ENCODE measurements at regions not wholly inside any gene's neighbourhood (a gene's known extent, or its start where the extent isn't known, plus 50 kb on each side); places are given as distances from the start of the nearest gene placed in this dataset.

DNA sequence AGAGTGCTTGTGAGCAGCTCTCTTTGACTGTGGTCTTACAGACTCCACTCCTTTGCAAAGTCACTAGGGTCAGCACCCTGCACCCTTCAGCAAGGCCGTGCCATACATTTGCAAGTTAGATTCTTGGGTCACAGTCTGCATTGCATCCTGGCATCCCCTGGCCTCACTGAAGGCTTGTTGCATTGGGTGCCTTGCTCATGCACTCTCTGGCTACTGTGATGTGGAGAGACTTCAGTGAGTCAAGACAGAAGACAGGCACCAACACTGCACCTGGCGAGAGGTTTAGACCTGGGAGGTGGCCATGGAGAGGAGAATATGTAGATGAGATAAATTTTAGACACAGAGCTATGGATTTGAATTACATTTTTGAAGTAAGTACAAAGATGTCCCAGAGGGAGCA, 146.4 kb upstream of the COPS8 start:
- DNase-seq (ENCODE audit: low read depth in 3 of 3, low spot score in 2 of 3), result no peak

DNA sequence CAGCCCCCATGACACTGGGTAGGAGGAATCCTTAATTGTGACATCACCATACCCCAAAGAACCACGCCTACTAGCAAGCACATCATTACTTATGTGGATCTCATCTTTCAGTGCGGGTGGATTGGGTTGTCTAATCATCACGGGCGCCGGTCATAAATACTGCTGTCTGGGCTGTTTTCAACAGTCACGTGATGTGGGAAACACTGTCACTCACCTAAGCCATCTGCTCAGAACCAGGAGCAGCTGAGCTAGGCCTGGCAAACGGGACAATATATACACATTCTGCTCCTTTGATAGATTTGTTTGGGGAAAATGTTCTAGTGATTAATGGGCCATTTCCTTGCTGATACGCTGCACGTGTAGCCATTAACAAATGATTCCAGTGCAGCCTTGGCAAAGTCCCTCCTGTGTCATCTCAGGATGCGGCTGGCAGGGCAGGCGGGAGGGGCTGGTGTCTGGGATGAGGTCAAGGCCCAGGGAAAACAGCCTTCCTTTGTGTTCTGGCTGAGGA, 145.9 kb upstream of the COPS8 start:
- peak; percentile 42 to 47 (median 45) for DNase-seq (ENCODE audit: low read depth in 3 of 3, low spot score in 2 of 3)

DNA sequence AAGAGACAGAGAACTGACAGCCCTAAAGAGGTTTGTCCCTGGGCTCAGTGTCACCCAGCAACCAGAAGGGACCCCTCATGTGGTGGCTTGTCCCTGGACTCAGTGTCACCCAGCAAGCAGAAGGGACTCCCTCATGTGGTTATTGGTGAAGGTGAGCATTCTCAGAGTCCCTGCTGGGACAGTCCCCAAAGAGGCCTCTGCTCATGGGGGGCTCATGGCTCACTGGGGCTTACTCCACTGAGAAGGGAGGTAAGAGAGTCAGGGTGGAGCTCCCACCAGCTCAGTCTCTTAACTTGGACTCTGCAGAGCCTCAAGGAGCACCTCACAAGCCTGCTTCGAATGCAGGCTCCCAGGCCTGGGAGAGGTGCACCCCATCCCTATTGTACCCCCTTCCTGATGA, 145.2 kb upstream of the COPS8 start:
- no peak for DNase-seq (ENCODE audit: low read depth in 3 of 3, low spot score in 2 of 3)

DNA sequence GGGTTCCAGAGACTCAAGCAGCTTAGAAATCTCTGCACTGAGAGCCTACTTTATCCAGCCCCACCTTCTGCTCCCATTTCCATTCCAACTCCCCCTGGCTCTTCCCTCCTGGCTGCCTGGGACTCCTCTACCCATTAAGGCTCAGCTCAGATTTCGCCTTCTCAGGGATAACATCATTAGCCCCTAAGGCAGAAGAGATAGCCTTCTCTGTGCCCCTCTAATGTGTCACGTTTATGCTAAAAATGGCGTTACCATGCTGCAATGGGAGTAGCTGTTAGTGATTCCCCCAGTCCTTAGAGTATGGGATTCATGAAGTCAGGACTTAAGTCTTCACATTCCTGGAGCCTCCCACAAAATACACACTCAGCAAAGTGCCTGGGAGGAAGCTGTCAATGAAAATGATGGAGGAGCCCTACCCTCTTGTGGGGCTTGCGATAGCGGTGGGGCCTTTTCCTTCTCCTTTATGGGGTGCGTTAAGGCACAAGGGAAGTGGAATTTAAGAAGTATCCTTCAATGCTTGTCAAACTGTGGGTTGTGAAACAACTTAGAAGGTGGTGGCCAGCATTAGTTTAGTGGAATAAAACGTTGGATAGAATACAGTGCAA, 144.7 kb upstream of the COPS8 start:
- DNase-seq (ENCODE audit: low read depth in 3 of 3, low spot score in 2 of 3), result no peak

DNA sequence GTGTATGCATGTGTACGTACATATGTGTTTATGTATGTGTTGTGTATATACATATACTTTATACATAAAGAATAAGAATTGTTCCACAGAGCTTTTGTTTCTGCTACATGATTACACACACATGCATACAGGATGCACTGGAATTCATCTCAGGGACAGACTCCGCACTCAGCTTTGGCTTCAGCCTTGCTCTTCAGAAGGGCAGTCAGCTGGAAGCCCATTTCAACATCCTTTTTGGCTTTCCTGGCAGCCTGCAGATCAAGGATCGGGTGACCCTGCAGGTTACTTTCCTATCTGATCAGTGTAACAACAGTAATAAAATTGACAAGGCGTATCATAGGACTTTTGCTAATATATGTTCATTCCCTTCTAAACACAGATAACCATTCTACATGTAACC, 144.1 kb upstream of the COPS8 start:
- DNase-seq (ENCODE audit: low read depth in 3 of 3, low spot score in 2 of 3), result no peak

DNA sequence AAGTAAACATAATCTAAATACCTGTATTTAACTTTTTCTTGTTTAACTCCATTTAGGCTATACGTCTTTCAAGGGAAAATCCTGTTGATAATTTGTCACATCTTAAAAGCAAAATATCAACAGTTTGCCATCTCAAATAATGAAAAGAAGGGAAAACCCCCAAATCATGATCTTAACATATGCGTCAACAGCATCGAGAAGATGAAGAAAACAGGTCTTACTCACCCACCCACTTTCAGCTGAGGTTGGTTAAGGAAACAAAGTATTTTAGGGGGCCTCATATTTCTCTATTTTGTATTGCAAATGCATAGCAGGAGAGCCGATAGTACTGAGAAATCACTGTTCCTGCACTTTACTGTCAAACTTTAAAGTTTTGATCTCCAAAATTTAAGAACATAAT, 143.1 kb upstream of the COPS8 start:
- no peak for DNase-seq (ENCODE audit: low read depth in 3 of 3, low spot score in 2 of 3)

DNA sequence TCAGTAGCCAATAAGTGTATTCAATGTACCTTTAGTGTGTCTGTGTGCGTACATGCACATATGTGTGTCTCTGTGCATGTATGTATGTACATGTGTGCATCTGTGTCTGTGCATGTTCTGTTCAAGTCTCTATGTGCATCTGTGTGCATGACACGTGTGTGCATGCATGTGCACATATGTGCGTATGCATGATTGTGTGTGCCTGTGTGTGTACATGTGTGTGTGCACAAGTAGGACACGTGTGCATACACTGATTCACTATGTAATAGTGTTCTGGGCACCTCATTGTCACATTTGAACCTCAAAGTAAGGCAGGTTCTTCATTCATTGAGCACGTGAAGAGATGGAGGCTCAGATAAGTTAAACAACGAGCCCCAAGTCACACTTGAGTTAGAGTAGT, 142.6 kb upstream of the COPS8 start:
- no peak for DNase-seq (ENCODE audit: low read depth in 3 of 3, low spot score in 2 of 3)

DNA sequence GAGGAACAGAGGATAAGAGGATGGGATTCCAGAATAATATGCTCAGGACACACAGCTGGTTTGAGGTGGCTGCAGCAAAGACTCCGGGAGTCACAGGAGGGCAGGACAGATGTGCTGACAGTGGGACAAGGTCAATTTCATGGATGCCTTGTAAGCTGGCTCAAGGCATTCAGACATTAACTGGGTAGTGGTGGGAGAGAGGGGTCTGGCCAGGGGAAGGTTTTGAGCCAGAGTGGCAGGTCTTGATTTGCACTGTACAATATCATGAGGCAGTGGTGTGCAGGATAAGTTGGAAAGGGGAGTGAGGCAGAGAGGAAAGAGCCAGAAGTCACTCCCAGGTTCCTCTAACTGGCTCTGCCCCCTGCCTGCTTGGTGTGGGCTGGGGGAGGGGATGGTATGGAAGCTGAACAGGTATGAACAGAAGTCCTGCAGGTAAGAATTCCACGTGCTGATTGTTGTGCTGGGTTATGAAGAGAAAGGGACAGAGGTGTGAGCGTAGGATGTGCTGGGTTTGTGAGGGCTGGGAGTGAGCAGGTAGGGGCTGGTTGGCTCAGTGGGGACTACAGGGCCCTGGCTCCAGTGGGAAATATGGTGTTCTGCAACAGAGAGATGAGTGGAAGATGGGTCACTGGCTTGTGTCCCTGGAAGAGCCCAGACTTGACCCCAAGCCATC, 141.7 kb upstream of the COPS8 start:
- no peak for DNase-seq (ENCODE audit: low read depth in 3 of 3, low spot score in 2 of 3)

DNA sequence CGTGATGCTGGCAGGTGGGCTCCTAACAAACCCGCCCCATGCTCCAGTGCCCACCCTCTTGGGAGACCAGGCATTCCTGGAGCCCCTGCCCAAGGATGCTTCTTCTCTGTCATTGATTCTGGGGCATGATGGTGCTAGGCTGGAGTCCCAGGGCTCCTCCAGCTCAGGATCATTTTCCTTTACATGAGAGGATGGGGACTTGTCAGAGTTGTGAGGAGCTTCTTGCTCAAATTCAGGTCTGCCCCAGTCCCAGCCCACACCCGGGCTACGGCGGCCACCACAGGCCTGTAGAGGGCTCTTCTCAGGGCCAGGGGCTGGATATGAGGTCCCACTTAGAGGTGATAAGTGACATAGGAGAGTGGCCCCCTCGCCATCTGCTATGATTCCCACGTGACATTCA, 141.1 kb upstream of the COPS8 start:
- DNase-seq (ENCODE audit: low read depth in 3 of 3, low spot score in 2 of 3), result no peak

DNA sequence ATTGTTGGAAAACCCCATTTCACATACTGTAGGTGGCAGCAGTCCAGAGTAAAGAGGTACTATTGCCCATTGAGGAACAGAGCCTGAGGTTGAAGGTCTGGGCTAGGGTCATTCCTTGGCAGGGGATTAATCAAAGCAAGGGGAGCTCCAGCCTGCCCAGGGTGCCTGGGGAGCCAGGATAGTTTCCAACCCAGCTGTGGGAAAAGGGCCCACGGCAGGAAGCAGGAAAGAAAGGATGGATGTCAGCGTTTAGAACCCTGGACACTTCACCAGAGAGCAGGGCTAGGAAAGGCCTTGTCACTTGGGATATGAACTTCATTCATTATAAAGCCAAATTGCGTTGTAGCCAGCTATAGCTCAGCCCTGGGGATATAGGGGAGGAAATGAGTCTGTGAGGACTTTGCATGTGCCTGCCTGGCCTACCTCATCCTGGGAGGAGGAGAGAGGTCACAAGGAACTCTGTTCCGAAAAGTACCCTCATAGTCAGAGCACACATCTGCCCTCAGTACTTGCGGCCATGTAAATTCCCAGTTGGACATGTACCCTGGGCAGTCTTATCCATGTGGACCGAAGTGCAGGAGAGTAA, 140.2 kb upstream of the COPS8 start:
- DNase-seq (ENCODE audit: low read depth in 3 of 3, low spot score in 2 of 3), result no peak

DNA sequence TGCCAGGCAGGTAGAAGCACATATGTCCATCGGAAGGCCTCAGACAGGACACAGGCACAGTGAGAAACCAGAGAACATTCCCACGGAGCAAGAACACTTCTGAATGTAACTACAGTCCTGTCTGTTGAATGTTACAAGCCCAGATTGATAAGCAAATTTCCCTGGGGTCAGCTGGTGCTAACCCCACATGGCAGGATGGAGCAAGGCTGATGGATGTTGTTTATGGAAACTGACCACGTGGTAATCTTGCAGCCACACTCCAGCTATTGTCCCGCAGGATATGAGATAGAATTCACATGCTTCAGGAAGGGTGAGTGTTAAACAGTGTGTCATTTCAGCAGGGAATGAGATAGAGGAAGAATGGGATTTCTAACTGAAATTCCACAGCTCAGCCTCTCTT, 138.8 kb upstream of the COPS8 start:
- no peak for DNase-seq (ENCODE audit: low read depth in 3 of 3, low spot score in 2 of 3)

DNA sequence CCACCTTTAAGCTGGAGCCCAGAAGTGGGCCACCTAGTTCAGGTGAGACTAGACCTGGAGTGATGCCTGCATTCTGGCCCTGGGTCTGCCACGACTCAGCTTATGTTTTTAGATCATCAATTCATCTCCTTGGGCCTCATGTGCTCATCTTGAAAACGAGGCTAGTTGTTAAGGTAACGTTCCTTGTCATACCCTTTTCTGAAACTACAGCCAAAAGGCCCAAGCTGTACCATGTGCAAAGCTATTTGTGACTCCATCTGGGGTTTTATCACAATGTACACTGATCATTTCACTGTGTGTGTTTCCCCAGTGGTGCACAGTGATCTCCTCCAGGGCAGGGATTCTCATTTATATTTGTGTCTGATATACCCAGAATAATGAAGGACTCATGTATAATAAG, 138.4 kb upstream of the COPS8 start:
- no peak for DNase-seq (ENCODE audit: low read depth in 3 of 3, low spot score in 2 of 3)

DNA sequence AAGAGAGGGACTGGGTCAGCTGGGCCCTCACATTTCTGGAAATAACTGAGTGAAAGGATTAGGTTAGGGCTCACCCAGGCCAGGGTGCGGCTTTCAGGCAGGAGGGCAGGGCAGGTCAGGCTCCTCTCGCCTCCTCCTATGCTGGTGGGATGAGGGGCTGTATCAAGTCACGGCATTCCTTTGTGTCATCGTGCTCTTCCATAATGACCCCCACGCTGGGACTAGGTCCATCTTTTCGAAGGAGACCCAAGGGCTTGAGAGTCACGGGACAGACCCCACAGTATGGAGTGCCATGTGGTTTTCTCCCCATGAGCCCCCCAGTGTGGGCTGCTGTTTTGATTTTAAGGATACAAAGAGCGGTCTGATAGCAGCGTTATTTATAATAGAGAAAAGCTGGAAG, 137.8 kb upstream of the COPS8 start:
- no peak for DNase-seq (ENCODE audit: low read depth in 3 of 3, low spot score in 2 of 3)

DNA sequence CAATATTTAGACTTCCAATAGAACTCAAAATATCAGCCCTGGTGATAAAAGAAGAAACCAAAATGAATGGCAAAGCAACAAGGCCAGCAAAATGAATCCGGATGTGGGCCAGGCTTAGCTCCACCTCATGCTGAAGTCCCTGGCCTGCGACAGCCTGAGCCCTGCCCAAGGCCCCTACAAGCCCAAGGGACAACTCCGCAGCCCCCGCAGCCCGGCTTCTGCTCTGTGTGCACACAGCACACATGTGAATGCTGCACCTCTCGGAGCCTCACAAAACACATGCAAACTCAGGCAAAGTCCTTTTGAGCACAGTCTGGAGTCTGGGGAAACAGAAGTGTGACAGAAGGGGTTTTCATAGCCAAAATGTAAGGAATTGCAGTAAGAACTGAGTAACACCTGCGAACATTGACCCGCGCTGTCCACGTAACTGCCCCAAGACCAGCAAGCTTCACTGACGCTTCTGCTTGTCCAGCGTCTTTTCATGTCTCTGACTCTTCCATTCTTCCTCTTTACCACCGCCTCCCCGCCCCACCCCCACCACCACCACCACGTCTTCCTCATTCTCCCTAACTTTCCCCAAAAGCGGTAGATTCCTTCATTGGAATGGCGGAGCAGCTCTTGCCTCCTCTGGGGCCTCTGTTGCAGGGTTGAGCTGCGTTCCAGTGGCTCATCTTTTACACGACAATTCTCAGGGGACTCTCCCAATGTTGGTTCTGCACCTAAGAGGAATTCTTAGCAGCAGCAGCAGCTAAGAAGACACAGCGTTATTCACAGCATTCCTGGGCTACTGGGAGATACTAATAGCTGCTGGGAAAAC, 136.4 kb upstream of the COPS8 start:
- no peak for DNase-seq (ENCODE audit: low read depth in 3 of 3, low spot score in 2 of 3)

DNA sequence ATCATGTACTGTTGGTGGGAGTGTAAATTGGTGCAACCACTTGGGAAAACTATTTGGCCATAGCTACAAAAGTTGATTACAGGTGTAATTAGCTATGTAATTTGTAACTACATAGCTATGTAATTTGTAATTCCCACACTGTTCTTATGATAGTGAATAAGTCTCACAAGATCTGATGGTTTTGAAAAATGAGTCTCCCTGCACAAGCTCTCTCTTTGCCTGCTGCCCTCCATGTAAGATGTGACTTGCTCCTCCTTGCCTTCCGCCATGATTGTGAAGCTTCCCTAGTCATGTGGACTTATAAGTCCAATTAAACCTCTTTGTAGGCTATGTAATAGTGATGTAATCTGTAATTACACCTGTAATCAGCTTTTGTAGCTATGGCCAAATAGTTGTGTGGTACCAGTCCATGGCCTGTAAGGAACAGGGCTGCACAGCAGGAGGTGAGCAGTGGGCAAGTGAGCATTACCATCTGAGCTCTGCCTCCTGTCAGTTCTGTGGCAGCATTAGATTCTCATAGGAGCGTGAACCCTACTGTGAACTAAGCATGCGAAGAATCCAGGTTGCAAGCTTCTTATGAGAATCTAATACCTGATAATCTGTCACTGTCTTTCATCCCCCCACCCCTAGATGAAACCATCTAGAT, 133.7 kb upstream of the COPS8 start:
- no peak for DNase-seq (ENCODE audit: low read depth in 3 of 3, low spot score in 2 of 3)

DNA sequence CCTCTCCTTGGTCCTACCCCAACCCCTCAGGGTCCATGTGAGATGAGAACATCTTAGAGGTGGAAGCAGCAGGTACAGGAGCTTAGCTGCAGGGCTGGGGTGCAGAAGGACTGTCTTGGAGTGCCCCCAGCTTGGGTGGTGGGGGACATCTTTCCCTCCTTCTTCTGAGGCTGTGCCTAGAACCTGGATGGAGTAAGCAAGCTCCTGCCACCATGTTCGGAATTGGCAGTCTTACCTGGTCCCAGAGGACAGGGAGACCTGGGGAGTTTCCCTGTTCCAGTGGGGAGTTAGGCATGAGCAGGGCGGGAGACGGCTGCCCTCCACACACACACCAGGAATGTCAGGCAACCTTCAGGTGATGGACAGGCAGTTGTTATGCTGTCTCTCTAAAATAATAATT, 131.0 kb upstream of the COPS8 start:
- DNase-seq (ENCODE audit: low read depth in 3 of 3, low spot score in 2 of 3), result no peak

DNA sequence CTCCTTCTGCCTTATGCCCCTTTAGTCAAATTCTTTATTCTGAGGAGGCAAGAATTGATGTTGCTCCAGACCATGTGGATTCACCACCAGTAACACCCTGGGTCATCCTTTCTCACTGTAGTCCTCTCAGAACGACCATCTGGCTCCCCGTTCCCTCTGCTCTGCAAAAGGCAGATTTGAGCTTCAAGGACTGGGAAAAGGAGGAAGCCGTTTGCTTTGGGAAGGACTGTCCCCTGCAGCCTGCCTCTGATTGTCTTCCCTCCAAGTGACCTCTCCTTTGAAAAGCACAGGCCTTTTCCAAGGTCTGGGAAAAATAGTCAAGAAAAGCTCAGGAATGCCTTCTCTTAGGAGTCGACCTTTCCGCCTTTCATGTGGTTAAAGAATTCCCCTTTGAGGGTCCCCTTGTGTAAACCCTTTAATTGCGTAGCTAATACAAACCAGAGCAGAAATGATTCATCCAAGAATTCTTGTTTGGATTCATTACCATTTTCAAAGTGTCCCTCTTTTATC, 130.1 kb upstream of the COPS8 start:
- no peak for DNase-seq (ENCODE audit: low read depth in 3 of 3, low spot score in 2 of 3)

DNA sequence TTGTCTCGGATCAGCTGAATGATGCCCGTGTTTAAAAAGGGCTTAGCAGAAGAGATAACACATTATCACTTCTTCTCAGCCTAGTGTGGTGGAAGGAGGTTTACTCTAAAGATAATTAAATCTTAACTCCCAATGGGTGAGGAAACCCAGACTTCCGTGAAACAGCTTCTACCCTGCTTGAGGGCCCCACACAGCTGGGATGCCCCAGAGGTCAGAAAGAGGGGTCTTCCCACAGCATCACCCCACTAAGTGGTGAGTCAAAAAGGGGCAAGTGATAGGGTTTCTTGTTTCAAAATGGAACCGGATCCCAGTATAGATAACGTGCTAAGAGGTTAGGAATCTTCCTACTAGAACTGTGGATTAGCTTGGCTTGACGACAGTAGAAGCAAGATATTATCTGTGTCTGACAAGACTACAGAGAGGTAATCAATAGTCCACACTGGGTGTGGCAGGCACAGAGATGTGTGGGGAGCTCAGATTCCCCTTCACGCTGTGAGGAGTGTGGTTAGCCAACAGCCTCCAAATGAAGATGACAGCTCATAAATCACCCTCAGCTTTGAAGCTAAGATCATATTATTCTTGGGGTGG, 129.6 kb upstream of the COPS8 start:
- no peak for DNase-seq (ENCODE audit: low read depth in 3 of 3, low spot score in 2 of 3)

DNA sequence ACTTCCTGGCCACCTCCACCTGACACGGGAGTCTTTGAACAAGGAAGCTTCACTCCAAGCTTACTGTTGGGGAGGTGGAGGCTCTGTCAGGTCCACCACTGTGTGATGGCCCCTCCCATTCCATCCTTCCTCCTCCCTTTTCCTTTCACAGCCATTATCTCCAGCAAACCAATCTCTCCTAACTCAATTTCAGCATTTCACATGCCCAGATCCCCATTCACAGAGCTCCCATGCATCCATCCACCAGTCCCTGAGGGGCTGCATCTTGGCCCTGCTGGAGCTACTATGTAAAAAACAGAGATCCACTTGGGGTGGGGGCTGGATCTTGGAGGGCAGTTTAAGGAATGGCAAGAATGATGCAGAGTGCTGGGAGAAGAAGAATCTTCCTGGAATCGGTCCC, 129.0 kb upstream of the COPS8 start:
- DNase-seq (ENCODE audit: low read depth in 3 of 3, low spot score in 2 of 3), result no peak

DNA sequence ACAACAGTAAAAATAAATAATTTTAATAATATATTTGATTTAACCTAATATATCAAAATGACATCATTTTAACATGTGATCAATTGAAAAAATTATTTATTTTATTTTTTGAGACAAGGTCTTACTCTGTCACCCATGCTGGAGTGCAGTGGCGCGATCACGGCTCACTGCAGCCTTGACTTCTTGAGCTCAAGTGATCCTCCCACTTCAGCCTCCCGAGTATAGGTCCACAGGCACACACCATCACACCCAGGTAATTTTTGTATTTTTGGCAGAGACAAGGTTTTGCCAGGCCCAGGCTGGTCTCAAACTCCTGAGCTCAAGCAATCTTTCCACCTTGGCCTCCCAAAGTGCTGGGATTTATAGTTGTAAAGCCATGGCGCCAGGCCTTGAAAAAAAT, 126.7 kb upstream of the COPS8 start:
- no peak for DNase-seq (ENCODE audit: low read depth in 3 of 3, low spot score in 2 of 3)
